H4 (cell line): ENCODE measurements at regions not wholly inside any gene's neighbourhood (a gene's known extent, or its start where the extent isn't known, plus 50 kb on each side); places are given as distances from the start of the nearest gene placed in this dataset.
A peak's percentile ranks its signal among the peaks of the same experiment; 100 is the strongest.

Source experiments
- DNase-seq: peaks from one replicate; pipeline ENCODE4 v3.0.0-alpha.2; 2015; ENCODE audit warnings: low spot score

DNA sequence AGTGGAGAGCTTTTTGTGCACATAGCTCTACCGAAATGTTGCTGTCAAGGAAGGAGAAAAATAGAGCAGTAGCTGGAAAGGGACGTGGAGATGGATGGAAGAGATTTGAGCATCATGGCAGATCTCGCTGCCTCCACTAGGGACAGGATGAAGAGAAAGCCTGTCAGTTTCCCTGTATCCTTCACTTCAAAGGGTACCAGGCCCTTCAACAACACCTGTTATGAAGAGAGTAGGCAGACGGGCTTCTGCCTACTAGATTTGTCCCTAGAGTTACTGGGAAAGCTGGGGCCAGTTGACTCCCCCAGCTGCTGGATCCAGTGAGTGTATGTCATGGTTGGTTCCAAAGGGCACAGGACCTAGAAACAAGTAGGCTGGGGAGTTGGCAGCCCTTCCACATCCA is 150.8 kb downstream of the TLE3 start:
- no peak for DNase-seq

DNA sequence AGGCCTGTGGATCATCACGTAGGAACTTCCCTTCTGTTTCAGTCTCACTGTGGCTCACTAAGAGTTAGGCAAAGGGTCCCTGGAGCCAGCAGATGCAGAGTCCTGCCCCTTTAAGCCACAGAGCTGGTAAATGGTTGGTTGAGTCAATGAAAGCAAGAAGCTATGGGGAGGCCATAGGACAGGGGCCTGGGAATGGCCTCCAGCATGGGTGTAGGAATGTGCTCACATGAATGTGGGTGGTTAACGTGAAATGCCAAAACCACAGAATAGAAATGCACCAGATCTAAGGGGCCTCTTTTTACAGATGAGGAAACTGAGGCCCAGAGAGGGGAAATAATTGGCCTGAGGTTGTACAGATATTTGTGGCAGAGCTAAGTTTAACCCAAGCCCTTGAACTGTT is 150.3 kb downstream of the TLE3 start:
- DNase-seq: no peak

DNA sequence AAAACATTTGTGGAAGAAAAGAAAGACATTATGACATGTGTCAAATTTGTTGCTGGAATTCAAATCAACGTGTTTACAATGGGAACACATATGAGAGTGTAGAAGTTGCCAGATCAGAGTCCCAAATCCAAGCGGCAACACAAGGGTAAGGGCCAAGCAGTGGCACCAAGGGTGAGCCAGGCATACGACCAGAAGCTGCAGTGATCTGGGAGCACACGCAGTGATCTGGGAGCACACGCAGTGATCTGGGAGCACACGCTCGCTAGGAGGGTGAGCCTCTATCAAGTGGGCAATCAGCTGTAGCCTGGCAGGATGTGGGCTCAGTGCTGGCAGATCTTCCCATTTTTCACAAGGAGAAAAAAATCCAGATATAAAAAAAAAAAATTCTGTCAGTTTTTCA is 148.2 kb downstream of the TLE3 start:
- DNase-seq: no peak

DNA sequence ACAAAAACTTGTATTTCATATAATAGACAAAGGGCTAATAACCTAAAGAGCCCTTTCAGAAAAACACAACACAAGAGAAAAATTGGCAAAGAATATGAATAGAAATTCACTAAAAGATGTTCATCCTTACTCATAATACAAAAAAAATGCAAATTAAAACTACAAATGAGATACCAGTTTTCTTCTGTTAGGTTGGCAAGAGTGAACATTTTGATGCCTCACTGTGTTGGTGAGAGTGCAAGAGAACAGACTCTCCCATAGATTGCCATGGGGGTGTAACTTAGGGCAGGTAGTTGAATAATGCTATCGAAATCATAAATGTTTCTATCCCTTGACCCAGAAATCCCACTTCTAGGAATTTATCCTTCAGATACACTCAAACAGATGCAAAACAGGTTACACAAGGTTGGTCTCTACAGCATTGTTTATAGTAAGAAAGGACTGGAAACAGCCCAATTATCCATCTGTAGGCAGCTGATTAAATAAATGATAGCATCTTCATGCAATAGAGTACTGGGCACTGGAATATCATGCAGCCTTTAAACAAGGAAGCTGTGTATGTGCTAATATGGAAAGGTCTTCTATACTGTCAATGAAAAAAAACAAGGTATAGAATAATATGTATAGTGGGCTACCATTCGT is 146.3 kb downstream of the TLE3 start:
- DNase-seq: no peak

DNA sequence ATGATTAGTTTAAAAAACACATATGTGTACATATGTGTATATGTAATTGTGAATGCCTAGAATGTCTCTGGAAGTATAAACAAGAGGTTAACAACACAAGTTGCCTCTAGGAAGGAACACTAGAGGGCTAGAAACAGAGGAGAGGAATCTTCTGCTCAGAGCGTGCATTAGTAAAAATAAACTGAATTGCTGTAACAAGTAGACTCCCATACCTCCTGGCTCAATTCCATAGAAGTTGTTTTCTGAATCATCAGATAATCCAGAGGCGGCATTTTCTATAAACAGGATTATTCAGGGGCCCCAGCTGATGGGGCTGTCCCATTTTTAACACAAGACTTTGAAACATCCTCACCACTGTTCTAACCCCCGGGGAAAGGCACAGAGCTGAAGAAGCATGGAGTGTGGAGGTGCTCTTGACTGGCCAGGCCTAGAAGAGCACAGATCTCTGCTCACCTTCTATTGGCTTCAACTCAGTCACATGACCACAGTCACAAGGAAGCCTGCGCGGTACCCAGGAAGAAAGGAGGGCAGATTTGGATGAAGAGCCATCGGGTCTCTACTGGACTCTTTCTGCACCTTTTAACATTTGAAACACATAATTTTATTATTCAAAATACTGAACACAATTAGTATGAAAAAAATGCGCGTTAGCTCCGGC is 145.7 kb downstream of the TLE3 start:
- peak; percentile 42 for DNase-seq

DNA sequence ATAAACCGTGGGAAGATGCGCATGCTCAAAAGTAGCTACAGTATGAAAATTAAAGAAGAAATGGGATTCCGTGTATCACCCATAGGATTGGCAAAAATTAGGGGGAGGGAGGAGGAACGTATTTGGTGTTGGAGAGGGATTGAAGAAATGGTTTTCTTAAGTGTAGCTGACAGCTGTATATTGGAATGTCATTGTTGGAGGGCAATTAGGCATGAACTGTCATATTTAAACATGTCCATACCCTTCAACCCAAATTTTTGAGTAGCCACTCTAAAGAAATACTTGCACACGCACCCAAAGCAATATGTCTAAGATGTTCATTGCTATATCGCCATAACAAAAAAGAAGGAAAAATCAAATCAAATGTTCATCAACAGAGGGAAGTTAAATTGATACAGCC is 144.7 kb downstream of the TLE3 start:
- no peak for DNase-seq

DNA sequence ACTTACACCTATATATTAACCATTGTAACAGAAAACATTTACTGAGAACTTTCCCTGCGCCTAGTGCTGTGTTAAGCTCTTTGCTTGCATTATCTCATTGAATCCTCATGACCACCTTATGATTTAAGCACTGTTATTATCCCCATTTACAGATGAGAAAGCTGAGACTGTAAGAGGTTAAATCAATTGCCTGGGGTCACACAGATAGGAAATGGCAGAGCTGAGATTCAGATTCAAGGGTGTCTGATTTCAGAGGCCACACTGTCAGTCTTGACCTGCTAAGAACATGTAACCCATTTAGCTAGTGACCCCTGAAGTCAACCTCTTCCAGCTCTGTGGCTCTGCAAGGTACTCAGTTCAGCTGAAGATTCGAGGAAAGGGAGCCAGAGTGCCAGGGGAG is 143.9 kb downstream of the TLE3 start:
- DNase-seq: no peak

DNA sequence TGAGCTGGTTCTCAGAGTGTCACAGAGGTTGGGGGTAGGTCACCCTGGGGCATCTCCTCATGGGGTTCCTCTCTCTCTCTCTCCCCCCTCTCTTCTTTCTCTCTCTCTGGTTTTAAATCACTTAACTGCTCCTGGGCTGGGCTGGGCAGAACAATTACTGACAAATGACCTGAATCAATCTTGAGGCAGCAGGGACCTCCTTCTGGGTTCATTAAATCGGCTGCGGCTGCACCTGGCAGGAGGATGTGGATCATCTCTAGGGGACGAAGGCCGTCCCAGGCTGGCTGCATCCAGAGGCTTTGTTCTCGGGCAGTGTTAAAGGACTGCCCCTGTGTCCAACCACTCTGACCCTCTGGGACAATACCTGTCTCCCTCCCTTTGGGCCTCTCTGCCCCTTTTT is 143.1 kb downstream of the TLE3 start:
- no peak for DNase-seq

DNA sequence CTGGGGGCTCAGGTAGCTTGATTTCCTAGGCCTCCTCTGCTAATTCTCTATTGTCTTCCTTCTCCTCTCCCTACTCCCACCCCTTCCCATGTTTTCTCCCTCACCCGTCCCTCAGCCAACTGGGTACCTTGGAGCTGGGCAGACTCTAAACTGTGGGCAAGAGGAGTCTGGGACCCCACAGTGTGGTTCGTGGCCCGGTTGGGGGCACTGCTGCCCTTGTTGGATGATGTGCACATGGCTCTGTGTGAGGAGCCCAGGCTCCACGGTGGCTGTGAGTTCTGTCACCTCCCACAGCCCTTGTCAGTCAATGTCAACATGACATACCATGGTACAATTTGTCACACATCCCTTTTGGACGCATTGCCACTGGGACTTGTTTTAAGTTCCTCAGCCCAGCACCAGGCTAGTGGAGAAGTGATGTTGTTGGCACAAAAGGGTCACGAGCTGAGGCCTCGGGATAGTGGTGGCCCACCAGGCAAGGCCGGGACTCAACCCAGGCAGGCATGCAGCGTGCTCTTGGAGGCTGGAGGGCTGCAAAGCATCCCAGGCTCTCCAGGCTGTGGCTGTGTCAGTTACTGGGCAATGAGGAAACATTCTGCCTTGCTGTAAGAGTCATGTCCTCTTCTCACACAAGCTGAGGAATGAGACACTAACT is 142.3 kb downstream of the TLE3 start:
- no peak for DNase-seq

DNA sequence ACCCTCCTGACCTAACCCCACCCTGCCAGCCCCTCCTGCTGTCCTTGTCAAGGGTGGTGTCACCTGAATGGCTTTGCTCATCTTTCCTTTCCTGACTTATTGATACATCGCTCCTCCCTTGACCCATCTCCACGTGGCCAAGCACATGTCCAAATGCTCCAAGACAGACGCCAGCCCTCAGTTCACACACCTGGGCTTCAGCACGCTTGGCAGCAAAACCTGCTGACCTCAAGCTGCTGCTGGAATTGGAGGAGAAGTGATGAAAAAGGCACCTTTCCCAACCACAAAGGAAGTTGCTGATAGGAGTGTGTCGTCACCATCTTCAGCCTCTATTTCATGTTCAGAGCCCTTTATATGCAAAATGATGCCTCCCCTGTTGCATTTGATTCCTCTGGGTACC is 141.3 kb downstream of the TLE3 start:
- DNase-seq: no peak

DNA sequence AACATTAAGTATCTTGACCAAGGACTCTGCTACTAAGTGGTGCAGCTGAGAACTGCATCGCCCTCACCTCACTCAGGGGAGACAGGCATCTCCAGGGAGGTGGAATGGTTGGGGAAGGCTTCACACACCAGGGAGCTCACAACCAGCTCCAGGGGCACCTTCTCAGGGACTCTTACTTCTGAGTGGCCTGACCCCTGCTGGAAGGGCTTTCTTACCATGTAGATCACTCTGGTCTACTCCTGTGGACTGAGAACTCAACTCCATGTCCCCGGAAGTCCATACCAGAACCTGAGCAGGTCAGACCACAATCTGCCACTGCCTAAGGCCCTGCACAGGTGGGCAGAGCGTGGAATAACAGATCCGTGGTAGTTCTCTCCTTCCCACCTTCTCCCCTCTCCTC is 140.5 kb downstream of the TLE3 start:
- no peak for DNase-seq

DNA sequence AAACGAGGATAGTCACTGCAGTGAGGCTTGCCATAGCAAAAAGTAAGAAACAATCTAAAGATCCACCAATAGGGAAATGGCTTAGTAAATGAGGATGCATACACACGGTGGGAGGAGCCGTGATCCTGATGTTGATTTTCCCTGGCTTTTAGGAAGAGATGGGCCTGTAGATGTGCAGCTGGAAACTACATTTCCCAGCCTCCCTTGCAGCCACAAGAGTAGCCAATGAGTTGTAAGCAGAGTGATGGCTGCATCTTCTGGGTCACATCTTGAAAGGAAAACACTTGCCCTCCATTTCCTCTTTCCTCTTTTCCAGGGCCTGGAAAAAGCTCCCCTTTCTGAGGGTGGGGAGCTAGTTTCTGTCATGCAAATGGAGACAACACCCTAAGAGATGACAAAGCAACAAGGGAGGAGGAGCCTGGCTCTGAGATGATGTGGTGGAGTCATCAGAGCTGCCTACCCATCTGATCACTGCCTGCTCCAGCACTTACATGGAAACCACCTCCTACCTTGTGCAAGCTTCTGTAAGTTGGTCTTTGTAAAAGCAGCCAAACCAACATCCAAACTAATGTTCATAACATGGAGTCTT is 139.1 kb downstream of the TLE3 start:
- DNase-seq: no peak

DNA sequence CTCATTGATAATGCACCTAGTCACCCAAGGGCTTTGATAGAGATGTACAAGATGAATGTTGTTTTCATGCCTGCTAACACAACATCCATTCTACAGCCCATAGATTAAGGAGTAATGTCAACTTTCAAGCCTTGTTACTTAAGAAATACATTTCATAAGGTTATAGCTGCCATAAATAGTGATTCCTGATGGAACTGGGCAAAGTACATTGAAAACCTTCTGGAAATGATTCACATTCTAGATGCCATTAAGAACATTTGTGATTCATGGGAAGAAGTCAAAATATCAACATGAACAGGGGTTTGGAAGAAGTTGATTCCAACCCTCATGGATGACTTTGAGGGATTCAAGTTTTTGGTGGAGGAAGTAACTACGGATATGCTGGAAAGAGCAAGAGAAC is 135.2 kb downstream of the TLE3 start:
- DNase-seq: no peak

DNA sequence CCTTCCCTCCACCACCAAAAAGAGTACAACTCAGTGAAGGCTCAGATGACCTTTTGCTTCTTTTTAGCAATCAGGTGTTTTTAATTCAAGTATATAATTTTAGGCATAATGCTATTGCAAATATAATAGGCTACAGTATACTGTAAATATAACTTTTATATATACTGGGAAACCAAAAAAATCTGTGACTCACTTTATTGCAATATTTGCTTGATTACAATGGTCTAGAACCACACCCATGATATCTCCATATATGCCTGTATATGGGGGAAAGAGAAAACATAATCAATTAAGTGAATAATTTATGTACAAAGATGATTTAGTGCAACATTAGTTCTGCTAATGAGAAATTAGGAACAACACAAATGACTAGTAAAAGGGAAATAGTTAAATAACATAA is 134.3 kb downstream of the TLE3 start:
- no peak for DNase-seq

DNA sequence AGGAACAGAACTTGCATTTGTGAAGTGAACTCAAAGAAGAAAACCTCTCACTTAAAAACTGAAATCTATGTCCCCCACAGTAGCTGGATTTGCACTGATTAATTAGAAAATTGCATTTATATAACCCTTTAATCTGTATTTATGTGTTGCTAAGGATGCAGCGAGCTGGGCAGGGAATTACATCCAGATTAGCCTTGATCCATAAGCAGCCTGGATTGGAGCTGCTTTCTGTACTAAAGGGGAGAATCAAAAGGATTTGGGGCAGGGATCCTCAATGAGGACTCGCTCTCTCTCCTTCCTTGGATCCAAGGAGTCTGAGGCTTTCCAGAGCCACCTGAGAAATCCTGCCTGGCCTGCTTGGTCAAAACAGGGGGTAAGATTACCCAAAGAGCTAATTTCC is 125.9 kb downstream of the TLE3 start:
- no peak for DNase-seq

DNA sequence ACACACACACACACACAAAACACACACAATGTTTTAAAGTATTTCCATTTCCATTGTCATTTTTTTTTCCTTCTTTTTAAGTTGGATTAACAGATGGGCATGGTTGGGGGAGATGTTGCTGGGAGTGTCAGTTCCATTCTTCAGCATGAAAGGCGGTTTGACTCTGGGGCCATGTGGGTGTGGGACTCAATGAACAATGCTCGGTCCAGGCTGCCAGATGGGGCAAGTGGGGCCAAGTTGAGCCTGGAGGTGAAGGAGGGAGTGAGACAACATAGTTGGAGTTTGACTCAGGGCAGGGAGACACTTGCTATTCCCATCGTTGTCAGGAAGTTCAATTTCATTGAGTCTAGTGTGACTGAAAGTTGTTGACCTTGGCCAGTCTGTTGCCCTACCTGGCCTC is 125.3 kb downstream of the TLE3 start:
- DNase-seq: no peak

DNA sequence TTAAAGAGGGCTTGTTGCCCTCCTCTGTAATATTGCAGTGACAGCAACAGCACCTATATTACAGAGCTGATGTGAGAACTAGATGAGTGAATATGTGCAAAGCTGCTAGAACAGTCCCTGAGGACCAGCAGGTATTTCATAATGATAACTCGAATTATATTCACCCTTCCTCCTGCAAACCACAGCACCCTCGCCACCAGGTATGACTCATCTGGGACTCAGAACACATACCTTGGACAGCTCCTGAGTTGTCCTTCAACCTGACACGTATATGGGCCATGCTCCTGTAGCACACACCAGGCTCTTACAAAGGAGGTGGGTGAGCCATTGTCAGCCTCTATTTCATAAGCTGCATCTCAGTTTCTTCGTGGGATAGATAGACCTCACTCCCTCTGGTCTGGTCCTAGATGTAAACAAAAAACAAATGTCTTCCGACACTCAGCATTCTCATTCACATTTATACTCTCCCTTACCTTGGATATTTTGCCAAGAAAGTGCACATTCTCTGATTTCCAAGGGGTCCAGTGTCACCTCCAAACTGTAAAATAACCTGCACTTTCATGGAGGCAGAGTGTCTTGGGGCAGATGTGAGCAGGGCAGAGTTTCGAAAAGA is 124.5 kb downstream of the TLE3 start:
- DNase-seq: peak; percentile 51

DNA sequence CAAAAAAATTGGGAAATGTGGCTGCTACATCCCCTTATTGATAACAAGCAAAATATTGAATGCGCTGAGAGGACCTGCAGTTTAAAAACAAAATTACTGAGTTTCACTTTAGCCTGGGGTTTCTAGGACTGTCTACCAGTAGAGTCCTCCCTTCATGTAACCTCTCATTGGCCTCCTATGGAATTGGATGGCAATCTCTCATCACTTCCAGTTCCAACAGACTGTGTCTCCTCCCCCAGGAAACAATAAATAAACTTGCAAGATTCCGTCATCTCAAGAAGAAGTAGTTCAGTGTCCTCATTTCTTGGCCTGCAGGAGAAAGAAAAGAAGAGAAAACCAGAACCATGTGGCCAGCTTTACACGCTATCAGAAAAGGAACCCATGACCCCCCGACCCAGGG is 123.8 kb downstream of the TLE3 start:
- no peak for DNase-seq

DNA sequence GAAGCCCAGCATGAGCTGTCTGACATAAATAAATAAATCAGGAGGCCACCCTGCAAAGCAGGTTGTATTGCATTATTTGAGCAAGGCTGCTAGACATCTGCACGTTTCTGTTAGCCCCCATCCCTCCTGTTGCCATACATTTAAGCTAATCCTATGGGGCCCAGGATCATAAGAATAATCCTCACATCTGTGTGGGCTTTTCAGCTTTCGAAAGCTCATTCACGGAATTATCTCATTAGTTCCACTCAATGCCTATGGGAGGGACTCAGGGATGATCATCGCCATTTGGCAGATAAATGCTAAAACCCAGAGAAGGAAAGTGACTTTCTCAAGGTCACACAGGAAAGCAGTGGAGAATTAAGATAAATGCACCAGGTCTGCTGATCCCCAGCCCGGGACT is 123.4 kb downstream of the TLE3 start:
- no peak for DNase-seq

DNA sequence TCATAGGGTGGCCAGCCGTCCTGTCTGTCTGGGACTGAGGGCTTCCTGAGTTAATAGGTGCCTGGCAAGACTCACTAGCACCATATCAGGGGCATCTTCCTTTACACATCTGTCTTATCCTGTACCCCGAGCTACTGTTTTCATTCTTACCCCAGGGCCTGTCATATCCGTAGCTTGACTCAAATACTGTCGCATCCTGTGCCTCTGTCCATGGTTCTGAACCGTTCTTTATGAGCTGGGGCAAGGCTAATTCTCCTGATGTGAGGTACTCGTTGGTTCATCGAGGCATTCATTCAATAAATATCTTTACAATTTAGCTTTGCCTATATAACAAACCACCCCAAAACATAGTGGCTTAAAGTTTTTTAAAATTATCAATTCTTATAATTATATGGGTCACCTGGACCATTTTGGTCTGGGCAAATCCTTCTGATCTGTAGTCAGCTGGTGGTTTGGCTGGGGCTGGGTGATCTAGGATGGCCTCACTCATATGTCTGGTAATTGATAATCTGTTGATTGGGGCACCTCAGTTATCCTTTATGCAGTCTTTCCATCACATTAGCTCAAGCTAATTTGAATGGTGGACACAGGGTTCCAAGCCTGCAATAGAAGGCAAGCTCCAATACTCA is 121.2 kb downstream of the TLE3 start:
- DNase-seq: peak; percentile 34

DNA sequence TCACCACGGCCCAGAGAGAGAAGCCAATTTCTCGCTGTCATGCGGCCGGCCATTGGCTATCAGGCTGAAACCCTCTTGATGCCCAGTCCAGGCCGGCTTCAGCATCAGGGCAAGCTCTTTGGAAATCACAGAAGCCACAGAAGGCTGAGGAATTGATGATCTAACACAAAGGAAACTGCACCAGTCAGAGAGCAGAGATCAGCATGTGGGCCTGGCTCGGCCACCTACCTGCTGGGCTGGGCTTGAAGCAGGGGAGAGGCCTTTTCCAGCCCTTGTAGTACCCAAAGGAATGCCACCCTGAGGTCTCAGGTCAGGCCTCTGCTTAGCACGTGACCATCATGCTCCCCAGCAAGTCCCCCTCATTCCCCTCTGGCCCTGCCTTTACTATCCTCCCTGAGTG is 119.1 kb downstream of the TLE3 start:
- no peak for DNase-seq

DNA sequence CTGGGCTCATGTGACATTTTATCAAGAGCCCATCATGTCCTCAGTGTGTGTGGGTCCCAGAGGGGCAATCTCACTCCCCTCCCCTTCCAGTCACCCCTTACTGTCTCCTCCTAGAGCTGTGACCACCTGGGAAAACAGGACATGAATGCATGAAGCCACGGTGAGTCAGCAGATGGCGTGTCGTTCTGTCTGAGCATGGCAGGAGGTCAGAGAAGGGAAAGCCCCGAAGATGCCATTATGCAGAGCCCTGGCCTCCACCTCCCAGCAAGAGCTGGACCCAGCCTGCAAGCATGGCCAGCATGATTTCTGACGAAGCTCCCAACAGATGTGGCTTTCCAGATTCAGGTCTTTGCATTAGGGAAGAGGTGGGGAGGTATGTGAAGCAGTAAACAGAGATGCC is 118.5 kb downstream of the TLE3 start:
- DNase-seq: peak; percentile 36
